Parathyroid adenoma (tissue), 2 donors: ENCODE measurements at regions not wholly inside any gene's neighbourhood (a gene's known extent, or its start where the extent isn't known, plus 50 kb on each side); places are given as distances from the start of the nearest gene placed in this dataset.

Experiments used
- H2AFZ ChIP-seq: fragments of 300-600 bp; sonication (generic); one replicate; pipeline ENCODE4 v1.7.0; 2017; ENCODE audit warnings: antibody characterized with exemption, mild to moderate bottlenecking
- H3K27ac ChIP-seq: fragments of 300-600 bp; sonication (generic); one replicate; pipeline ENCODE4 v1.7.0; 2017
- H3K27me3 ChIP-seq: fragments of 300-600 bp; sonication (generic); one replicate; pipeline ENCODE4 v1.7.0; 2017; ENCODE audit warnings: low read length; ENCODE audit not compliant: control insufficient read depth, insufficient read depth
- H3K36me3 ChIP-seq: fragments of 300-600 bp; sonication (generic); one replicate; pipeline ENCODE4 v1.7.0; 2017; ENCODE audit warnings: low read length; ENCODE audit not compliant: control insufficient read depth, insufficient read depth
- H3K4me1 ChIP-seq: fragments of 300-600 bp; sonication (generic); one replicate; pipeline ENCODE4 v1.7.0; 2017; ENCODE audit warnings: control low read depth
- H3K4me2 ChIP-seq: fragments of 300-600 bp; sonication (generic); one replicate; pipeline ENCODE4 v1.7.0; 2017; ENCODE audit warnings: low read length
- H3K4me3 ChIP-seq: fragments of 300-600 bp; sonication (generic); one replicate; pipeline ENCODE4 v1.7.0; 2017; ENCODE audit warnings: low read depth, low read length
- H3K79me2 ChIP-seq: fragments of 300-600 bp; sonication (generic); one replicate; pipeline ENCODE4 v1.7.0; 2017; ENCODE audit warnings: control low read depth
- H3K9ac ChIP-seq: fragments of 300-600 bp; sonication (generic); one replicate; pipeline ENCODE4 v1.7.0; 2017; ENCODE audit warnings: mild to moderate bottlenecking
- H3K9me3 ChIP-seq: fragments of 300-600 bp; sonication (generic); one replicate; pipeline ENCODE4 v1.7.0; 2017; ENCODE audit warnings: low read length; ENCODE audit not compliant: control insufficient read depth
- CTCF ChIP-seq: fragments of 300-600 bp; sonication (generic); IDR thresholded peaks from one replicate; pipeline ENCODE4 v1.7.0; 2017; ENCODE audit warnings: antibody characterized with exemption, mild to moderate bottlenecking
- donor health status: primary hyperparathyroidism.

- H3K36me3 ChIP-seq, result no peaks in the 10 kb centered on the region
- H3K9ac ChIP-seq, result no peak overlapping the region
- no peak overlapping the region for H3K4me3 ChIP-seq
- no peaks in the 10 kb centered on the region for H3K4me1 ChIP-seq
- H3K9me3 ChIP-seq, result no peaks in the 10 kb centered on the region
- TF ChIP-seq CTCF, result no peak
- no peak overlapping the region for H3K27ac ChIP-seq
- H3K4me2 ChIP-seq, result no peak overlapping the region
- no peaks in the 10 kb centered on the region for H3K27me3 ChIP-seq
- no peaks in the 10 kb centered on the region for H3K79me2 ChIP-seq
- no peak overlapping the region for H2AFZ ChIP-seq
Observed at GRCh38 chr10:90983914-90984549, 63.1 kb upstream of the ANKRD1 start.

- Histone ChIP-seq H3K27ac (no peak overlapping the region), H3K4me2 (no peak overlapping the region), H3K79me2 (no peaks in the 10 kb centered on the region), H3K9me3 (no peaks in the 10 kb centered on the region), H3K36me3 (no peaks in the 10 kb centered on the region), H3K27me3 (no peaks in the 10 kb centered on the region), H2AFZ (no peak overlapping the region), H3K4me3 (no peak overlapping the region), H3K4me1 (no peaks in the 10 kb centered on the region), H3K9ac (no peak overlapping the region)
- no peak for TF ChIP-seq CTCF
Observed at GRCh38 chr10:90984898-90985297, 64.0 kb upstream of the ANKRD1 start.

- H3K9me3 ChIP-seq, result no peaks in the 10 kb centered on the region
- no peaks in the 10 kb centered on the region for H3K36me3 ChIP-seq
- H3K4me3 ChIP-seq, result no peak overlapping the region
- H3K79me2 ChIP-seq, result no peaks in the 10 kb centered on the region
- no peak overlapping the region for H3K4me2 ChIP-seq
- no peak overlapping the region for H3K27ac ChIP-seq
- H2AFZ ChIP-seq, result no peak overlapping the region
- no peak for TF ChIP-seq CTCF
- H3K27me3 ChIP-seq, result no peaks in the 10 kb centered on the region
- no peak overlapping the region for H3K9ac ChIP-seq
- no peaks in the 10 kb centered on the region for H3K4me1 ChIP-seq
Observed at GRCh38 chr10:90985321-90985933, 64.5 kb upstream of the ANKRD1 start.

GRCh38 chr10:90986136-90986760 lies 65.4 kb upstream of the ANKRD1 start:
- Histone ChIP-seq H3K36me3 (no peaks in the 10 kb centered on the region), H3K9me3 (no peaks in the 10 kb centered on the region), H3K27ac (no peak overlapping the region), H3K27me3 (no peaks in the 10 kb centered on the region), H3K4me3 (no peak overlapping the region), H3K79me2 (no peaks in the 10 kb centered on the region), H3K4me2 (no peak overlapping the region), H3K4me1 (no peaks in the 10 kb centered on the region), H3K9ac (no peak overlapping the region), H2AFZ (no peak overlapping the region)
- no peak for TF ChIP-seq CTCF
